ENCODE measurements at regions not wholly inside any gene's neighbourhood (a gene's known extent, or its start where the extent isn't known, plus 50 kb on each side); places are given as distances from the start of the nearest gene placed in this dataset.
"Not testable (repeated sequence)": the region's sequence is repeated elsewhere in the genome, so short reads cannot be mapped to it uniquely, and the experiment has no call there.

DNA sequence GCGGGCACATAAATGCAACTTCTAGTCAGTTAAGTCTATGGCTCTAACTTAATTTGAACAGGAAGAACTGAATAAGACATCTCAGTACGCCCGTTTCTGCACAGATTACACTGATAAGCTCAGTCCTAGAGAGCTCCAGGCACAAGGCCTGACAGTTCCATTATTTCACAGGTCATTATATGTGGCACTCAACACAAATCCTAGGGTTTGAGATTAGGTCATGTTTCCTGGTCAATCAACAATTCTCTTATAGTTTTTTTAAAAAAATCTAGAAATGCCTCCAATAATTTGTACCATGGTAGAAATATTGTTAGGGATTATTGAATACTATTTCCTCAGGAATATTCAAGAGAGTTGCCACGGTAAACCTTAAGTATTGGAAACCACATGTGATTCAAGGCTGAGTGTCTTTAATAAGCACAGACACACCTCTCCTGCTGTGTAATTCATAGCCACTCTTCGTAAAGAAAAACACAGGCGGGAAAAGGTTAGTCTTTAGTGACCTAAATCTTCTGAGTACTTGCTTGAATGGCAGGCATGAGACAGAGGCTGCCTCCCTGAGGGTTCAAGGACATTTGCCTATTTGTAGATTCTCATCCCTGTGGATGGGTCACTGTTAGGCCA, 342.9 kb upstream of the ADGRL3 start:
- in situ Hi-C loops (cut with HindIII; ENCODE audit: low pct_unique_long_range_greater_than_20kb, low sequenced_read_pairs) = no loop called here

DNA sequence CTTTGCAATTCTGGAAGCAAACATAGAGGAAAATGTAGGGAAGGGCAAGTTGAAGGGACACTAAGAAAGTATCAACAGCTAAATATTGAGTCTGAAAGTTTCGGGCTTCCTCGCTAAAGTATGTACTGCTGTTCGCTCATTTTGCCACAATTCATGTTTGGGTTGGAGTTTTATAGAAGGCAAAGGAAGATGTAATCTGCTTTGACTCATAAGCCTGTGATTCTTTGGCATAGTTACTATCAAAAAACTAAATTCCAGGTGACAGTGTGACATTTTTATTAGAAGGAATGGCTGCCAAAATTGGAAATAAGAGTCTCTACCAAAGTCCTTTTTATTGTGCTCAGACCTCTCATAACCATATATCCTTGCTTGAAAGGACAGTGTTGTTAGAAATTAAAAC, 336.7 kb upstream of the ADGRL3 start:
- DNase-seq (ENCODE audit: low read depth) = no peak
- in situ Hi-C loops (cut with HindIII; ENCODE audit: low pct_unique_long_range_greater_than_20kb, low sequenced_read_pairs) = no loop called here

More for the DNA sequence above, 342.9 kb upstream of the ADGRL3 start:
- no peak for DNase-seq (ENCODE audit: low read depth)

DNA sequence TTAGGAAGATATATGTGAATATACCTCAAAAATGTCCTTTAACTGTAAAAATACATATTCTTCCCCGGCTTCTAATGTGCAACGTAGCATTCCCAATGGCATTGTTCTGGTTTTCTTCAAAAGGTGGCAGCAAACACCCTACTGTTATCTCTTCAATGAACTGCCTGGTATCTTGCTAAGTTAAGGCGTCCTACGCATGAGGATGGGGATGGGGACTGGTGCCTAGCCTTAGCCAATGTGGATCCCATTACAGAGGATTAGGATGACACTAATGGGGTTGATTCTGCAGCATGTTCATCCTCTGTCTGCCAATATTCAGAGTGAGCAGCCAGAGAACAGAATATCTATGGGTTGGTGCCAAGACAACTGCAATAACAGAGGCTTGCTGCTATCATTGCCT, 334.9 kb upstream of the ADGRL3 start:
- in situ Hi-C loops (cut with HindIII; ENCODE audit: low pct_unique_long_range_greater_than_20kb, low sequenced_read_pairs) = no loop called here
- no peak for DNase-seq (ENCODE audit: low read depth)

DNA sequence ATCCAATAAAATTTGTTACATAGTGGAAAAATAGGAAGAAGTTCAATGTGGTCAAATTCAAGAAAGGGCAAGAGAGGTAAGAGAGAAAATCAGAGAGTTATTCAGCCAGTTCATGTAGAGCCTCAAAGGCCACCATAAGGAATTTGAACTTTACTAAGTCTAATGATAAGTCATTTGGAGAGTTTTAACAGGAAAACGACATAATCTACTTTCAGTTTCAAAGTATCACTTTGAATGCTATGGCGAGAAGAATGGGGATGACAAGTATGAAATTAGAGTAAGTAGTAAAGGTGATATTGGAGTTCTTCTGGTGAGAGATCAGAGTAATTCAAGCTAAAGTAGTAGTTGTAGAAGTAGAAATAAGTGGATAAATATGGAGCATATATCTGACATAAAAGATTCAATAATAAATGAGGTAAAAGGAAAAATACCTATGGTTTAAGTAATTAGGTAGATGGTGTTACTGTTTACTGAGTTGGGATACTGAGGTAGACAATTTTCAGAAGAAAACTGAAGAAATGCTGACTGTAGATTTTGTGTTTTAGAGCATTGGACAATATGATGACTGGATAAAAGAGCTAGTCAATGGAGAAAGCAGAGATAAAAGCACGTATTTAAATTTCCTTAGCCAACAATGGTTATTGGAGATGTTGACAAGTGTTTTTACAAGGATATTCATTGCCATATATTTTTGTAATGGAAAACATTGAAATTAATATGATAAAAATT, 331.7 kb upstream of the ADGRL3 start:
- in situ Hi-C loops (cut with HindIII; ENCODE audit: low pct_unique_long_range_greater_than_20kb, low sequenced_read_pairs) = no loop called here
- DNase-seq (ENCODE audit: low read depth) = no peak

DNA sequence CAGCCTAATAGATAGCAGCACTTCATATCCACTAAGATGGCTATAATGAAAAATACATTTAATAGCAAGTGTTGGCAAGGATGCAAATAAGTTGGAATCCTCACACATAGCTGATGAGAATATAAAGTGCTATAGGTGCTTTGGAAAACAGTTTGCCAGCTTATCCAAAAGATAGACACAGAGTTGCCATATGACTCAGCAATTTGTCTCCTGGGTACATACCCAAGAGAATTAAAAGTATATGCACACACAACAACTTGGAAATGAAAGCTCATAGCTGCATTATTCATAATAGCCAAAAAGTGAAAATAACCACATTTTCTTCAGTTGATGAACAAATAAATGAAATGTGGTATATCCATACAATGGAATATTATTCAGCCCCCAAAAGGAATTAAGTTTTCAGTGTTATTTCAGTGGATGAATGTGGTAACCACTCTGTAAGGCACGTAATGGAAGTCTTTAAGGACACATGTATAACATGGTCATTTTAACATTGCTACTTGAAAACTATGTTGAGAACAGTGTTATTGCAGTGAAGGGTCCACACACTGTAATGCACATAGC, 320.9 kb upstream of the ADGRL3 start:
- in situ Hi-C loops (cut with HindIII; ENCODE audit: low pct_unique_long_range_greater_than_20kb, low sequenced_read_pairs) = no loop called here
- no peak for DNase-seq (ENCODE audit: low read depth)

DNA sequence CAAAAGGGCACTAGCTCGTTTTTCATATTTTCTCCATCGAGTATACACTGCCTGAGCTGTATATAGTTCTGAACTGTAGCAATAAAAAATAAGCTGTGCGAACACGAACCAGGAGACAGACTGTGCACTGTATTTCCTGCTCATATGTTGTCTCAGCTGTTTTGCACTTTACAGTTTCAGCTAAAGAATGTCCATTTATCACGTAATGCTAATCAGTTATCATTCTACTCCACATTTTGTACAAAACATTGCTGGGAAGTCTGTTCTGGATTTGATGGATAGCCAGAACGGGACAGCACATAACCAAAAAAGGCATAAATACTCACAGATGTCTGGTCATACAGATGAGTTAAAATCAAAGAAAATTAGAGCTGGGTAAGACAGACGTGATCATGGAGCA, 315.5 kb upstream of the ADGRL3 start:
- no peak for DNase-seq (ENCODE audit: low read depth)
- in situ Hi-C loops (cut with HindIII; ENCODE audit: low pct_unique_long_range_greater_than_20kb, low sequenced_read_pairs) = no loop called here

DNA sequence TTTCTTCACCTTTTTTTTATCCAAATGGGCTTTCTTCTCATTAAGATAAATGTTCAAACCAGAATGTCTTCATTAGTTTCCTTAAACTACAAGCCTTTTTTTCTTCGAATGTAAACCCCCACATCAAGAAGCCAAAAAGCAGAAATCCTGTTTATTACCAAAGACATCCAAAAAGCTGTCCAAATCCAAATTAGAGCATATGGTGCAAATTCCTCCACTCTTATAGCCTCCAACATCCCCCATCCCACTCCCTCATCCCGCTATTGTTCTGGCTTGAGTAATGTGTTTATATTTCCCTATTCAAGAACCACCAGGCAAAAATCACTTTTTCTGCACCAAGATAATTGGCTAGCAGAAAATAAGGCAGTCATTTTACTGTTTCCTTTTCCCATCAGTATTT, 315.1 kb upstream of the ADGRL3 start:
- DNase-seq (ENCODE audit: low read depth) = no peak
- in situ Hi-C loops (cut with HindIII; ENCODE audit: low pct_unique_long_range_greater_than_20kb, low sequenced_read_pairs) = no loop called here

DNA sequence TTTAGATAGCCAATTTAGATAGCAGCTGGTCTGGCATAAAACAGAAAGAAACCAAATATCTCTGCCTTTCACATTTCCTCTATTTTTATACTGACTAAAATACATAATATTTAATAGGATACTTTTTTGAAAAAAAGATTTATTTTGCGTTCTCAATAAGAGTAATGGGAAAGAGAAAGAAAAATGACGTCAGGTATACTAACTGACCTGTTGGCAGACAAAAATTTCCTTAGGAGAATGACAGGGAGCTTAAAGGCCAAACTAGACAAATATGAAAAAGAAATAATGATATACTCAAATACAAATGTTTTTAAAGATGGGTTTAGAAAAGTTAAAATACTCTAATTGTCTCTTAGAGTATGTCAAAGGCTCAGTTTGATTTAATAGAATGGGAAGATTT, 309.4 kb upstream of the ADGRL3 start:
- in situ Hi-C loops (cut with HindIII; ENCODE audit: low pct_unique_long_range_greater_than_20kb, low sequenced_read_pairs) = no loop called here

DNA sequence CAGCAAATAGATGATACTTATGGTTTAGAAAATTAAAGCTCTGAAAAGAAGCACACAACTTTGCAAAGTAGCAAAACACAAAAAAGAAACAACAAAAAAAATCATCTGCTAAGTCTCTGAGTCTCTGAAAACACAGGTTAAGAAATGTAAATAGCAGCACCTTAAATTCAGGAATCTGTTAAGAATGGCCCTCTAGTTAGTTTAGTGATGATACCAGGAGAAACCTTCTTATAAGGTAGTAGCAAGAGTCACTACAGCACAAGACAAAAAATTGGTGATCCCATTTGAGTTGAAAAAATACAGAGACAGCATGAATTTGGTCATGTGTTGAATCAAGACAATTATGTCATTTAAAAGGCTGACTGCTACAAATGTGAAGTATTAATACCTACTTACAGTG, 308.2 kb upstream of the ADGRL3 start:
- DNase-seq (ENCODE audit: low read depth) = no peak
- in situ Hi-C loops (cut with HindIII; ENCODE audit: low pct_unique_long_range_greater_than_20kb, low sequenced_read_pairs) = no loop called here

More for the DNA sequence above, 309.4 kb upstream of the ADGRL3 start:
- DNase-seq (ENCODE audit: low read depth) = no peak

DNA sequence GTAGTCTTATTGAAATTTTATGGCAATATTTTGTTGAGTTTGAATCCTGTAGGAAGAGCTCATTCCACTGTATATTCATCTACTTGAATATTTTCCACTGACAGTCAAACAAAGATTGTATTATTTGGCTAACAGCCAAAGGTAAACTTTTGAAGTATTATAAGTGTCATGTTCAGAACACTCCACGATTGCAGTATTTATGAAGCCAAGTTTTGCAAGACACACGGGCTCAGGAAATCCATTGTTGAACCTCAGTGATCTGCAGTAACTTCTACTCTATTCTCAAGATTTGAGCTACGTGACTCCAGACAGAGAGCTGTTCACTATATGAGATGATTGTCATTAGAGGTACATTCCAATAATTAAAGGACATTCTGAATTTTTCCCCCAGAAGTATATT, 302.7 kb upstream of the ADGRL3 start:
- DNase-seq (ENCODE audit: low read depth) = no peak
- in situ Hi-C loops (cut with HindIII; ENCODE audit: low pct_unique_long_range_greater_than_20kb, low sequenced_read_pairs) = no loop called here

DNA sequence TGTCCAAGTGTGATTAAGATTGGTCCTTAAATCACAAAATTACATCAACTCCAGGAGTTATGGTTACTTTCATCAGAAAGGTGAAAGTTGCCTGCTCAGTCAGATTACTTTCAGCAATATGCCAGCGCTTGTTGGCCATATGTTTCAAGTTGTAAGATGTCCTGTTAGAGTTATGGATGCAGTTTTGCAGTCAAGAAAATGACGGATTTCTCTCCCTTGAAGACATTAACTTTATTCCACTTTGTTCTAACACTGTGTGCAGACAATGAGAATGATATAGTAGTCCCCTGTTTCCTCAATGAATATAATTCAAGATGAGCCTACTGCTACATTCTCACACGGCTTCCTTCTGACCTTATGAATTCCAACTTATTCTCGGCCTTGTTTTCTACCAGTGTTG, 295.0 kb upstream of the ADGRL3 start:
- in situ Hi-C loops (cut with HindIII; ENCODE audit: low pct_unique_long_range_greater_than_20kb, low sequenced_read_pairs) = no loop called here

DNA sequence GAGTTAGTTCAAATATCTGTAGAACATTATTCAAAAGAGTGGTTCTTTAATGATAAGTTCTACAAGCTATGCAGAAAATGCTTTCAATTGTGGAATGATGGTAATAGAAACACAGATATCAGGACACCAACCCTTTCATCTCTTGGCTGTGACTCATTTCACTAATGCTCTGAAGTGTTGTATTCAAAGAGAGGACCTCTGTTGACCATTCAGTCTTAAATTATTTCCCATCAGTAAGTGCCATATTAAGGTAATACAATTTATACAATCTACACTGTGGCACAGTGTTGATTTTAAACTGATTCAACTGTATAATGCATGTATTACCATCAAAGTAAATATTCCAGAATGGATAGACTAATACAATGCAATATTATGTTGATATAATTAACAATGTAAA, 289.0 kb upstream of the ADGRL3 start:
- no peak for DNase-seq (ENCODE audit: low read depth)
- in situ Hi-C loops (cut with HindIII; ENCODE audit: low pct_unique_long_range_greater_than_20kb, low sequenced_read_pairs) = no loop called here

More for the DNA sequence above, 295.0 kb upstream of the ADGRL3 start:
- DNase-seq (ENCODE audit: low read depth) = no peak

DNA sequence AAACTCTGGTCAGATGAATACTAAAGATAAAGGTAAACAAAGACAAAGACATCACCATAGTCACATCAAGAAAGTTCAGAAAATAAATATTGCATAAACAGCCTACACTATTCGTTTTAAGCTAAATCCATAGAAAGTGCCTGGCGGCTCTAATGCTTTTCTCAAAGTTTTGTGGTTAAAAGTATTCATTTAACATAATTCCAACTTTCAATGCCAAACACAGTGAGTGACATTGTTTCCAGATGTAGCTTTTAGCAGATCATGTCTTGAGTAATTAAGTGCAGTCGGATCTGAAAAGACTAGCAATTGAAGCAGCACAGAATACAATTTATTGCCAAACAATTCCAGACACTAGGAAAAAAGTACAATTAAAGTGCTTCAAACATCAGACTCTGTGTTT, 287.1 kb upstream of the ADGRL3 start:
- DNase-seq (ENCODE audit: low read depth) = no peak
- in situ Hi-C loops (cut with HindIII; ENCODE audit: low pct_unique_long_range_greater_than_20kb, low sequenced_read_pairs) = no loop called here

DNA sequence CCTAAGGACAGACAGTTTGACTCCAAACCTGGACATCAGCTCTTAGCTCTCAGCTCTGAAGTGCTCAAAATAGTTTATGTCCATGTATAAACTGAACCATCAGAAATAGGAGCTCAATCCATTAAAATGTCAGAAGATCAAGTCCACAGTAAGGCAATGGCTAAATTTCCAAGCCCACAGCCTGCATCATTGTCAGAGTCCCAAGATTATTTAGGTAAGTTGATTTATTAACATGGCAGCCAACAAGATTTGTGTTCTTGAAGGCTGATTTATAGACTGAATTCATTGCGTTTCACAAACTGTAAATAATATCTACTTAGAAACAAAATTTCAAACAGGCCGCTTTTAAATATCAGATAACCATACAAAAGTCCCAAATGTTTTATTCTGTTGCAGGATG, 286.5 kb upstream of the ADGRL3 start:
- in situ Hi-C loops (cut with HindIII; ENCODE audit: low pct_unique_long_range_greater_than_20kb, low sequenced_read_pairs) = no loop called here
- DNase-seq (ENCODE audit: low read depth) = no peak

DNA sequence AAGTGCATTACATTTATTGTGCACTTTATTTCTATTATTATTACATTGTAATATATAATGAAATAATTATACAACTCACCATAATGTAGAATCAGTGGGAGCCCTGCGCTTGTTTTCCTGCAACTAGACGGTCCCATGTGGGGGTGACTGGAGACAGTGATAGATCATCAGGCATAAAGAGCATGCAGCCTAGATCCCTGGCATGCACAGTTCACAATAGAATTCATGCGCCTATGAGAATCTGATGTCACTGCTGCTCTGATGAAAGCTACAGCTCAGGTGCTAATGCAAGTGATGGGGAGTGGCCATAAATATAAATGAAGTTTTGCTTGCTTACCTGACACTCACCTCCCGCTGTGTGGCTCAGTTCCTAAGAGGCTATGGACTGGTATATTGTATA, 278.4 kb upstream of the ADGRL3 start:
- in situ Hi-C loops (cut with HindIII; ENCODE audit: low pct_unique_long_range_greater_than_20kb, low sequenced_read_pairs); DNase-seq (ENCODE audit: low read depth): not testable (repeated sequence)

DNA sequence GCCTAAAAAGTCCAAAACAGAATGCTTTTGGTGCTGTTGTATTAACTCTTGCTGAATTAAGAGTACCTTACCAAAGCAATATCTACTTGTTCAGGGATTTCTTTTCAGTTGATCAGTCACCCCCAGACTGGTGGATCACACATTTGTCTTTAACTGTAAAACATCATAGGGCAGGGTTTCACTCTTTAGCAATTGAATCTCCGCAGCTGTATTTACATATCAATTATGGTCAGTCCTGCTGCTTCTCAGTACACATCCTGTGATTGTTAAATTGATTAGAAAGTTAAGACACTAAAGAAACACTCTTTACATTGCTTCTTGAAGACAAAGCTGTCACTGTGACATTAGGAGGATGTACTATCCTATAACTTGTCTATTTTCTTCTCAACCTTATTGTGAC, 277.1 kb upstream of the ADGRL3 start:
- in situ Hi-C loops (cut with HindIII; ENCODE audit: low pct_unique_long_range_greater_than_20kb, low sequenced_read_pairs) = no loop called here

DNA sequence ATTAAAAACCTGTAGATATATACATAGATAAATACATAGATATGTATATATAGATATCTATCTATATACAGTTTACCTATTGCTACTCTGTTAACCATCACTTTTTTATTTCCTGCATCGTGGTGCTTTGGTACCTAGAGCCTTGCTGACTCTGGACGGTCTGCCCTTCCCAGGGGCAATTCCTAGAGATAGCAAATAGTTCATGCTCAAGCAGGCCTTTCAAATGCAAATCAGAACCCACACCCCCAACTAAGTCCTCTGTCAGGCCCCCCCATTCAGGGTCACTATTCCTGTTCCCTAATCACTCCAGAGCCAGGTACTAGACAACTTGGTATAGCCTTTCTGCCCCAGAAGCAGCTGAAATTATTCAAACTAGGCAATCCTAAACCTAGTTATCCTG, 273.5 kb upstream of the ADGRL3 start:
- in situ Hi-C loops (cut with HindIII; ENCODE audit: low pct_unique_long_range_greater_than_20kb, low sequenced_read_pairs) = no loop called here
- no peak for DNase-seq (ENCODE audit: low read depth)

More for the DNA sequence above, 277.1 kb upstream of the ADGRL3 start:
- no peak for DNase-seq (ENCODE audit: low read depth)

DNA sequence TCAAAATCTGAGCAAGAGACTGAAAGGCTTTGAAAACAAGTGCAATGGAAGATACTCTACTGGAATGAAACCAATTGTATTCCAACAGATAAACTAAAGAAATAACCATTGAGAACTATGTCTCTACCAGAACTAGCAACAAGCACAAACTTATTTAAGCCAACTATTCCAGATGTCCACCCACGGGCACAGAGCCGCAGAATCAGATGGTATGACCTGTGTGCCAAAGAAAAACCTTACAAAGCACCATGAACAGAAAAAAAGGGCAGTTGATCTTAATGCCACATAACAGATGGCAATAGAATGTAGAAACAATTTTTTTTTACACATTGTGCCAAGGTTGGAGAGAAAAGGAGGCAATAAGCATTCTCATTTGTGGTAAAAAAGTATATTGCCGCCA, 269.3 kb upstream of the ADGRL3 start:
- no peak for DNase-seq (ENCODE audit: low read depth)
- in situ Hi-C loops (cut with HindIII; ENCODE audit: low pct_unique_long_range_greater_than_20kb, low sequenced_read_pairs) = no loop called here

DNA sequence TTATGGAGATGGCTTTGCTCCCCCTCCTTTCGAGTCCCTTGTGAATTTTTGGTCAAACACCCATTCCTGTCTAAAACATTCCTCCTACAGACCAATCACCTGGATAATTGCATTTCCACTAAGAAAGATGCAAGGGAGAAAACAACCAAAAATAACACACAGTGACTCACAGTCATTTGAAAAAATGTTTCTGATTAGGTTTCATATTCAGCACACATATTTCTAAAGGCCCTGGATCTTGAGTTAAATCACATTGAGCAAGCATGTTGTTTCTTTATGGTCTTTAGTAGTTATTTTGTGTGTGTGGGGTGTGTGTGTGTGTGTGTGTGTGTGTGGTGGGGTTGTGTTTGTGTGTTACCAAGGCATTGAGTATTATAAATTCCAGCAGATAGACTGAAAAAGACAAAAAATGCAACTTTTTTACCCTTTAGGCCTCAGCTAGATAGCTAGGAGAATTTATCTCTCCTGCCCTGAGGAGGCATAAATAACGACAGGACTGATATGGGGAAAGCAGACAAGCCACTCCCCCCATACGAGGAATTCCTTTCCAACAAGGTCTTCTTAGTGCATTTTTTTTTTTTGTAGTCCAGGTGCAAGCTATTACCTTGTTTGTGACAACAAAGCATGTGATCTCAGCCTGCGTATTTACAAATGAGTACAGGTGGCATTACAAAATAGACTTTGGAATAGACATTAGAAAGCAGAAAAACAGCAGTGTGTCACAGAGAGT, 265.4 kb upstream of the ADGRL3 start:
- in situ Hi-C loops (cut with HindIII; ENCODE audit: low pct_unique_long_range_greater_than_20kb, low sequenced_read_pairs) = no loop called here

More for the DNA sequence above, 265.4 kb upstream of the ADGRL3 start:
- no peak for DNase-seq (ENCODE audit: low read depth)

Measured in Caki2 (cell line).